ENCODE measurements at regions not wholly inside any gene's neighbourhood (a gene's known extent, or its start where the extent isn't known, plus 50 kb on each side); places are given as distances from the start of the nearest gene placed in this dataset.
"Not testable (repeated sequence)": the region's sequence is repeated elsewhere in the genome, so short reads cannot be mapped to it uniquely, and the experiment has no call there.

DNA sequence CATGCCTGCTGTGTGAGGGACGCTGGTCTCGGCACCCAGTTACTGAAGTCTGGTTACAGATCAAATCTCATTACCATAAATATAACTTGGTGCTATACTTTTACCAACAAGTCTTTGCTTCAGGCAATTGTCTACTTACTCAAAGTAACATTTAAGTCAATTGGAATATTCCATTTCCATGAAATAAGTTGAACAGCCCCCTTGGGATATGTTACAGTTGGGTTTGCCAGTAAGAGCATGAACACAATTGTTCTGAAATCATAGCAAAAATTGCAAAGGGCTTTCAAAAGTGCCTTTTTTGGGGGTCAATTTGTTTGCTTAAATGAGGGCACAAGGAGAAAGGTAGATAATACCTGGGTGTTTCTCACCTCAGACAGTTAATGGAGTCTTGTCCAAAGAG lies 170.9 kb upstream of the EXOC2 start:
- H3K9me3 Mint-ChIP-seq = no peaks in the 10 kb centered on the region
- H3K36me3 Mint-ChIP-seq = no peaks in the 10 kb centered on the region
- Histone ChIP-seq H3K4me3 (ENCODE audit: control insufficient read depth in 1 of 2, extremely low read depth in 1 of 2, low read length in 1 of 2) (no peak overlapping the region), H3K27me3 (replicated peaks in 1 of 2; ENCODE audit: control insufficient read depth in 2 of 2, extremely low read depth in 1 of 2, insufficient read depth in 2 of 2, low read length in 1 of 2) (peaks cover 7 to 34% of the 10 kb centered on the region in 2 experiments), H3K27ac (ENCODE audit: low read length) (no peak overlapping the region), H3K4me1 (ENCODE audit: control insufficient read depth in 1 of 2, extremely low read depth in 1 of 2, insufficient read depth in 2 of 2, low read length in 2 of 2) (no peaks in the 10 kb centered on the region), H3K36me3 (ENCODE audit: control insufficient read depth in 2 of 2, extremely low read depth in 1 of 2, insufficient read depth in 1 of 2, low read length in 1 of 2) (no peaks in the 10 kb centered on the region), H3K9me3 (no peaks in the 10 kb centered on the region)
- CTCF ChIA-PET = no interaction called here
- no CpG with 5 or more reads among the region's 2 CpGs for WGBS (ENCODE audit: insufficient coverage)
- no peak for ATAC-seq (replicated peaks in 1 of 4)
- H3K27ac Mint-ChIP-seq = no peak overlapping the region
- H3K4me3 Mint-ChIP-seq = no peak overlapping the region
- no peak for DNase-seq
- H3K4me1 Mint-ChIP-seq = no peaks in the 10 kb centered on the region
- peaks cover 37 to 38% of the 10 kb centered on the region in 2 donors for H3K27me3 Mint-ChIP-seq
- POLR2A ChIA-PET = no interaction called here

DNA sequence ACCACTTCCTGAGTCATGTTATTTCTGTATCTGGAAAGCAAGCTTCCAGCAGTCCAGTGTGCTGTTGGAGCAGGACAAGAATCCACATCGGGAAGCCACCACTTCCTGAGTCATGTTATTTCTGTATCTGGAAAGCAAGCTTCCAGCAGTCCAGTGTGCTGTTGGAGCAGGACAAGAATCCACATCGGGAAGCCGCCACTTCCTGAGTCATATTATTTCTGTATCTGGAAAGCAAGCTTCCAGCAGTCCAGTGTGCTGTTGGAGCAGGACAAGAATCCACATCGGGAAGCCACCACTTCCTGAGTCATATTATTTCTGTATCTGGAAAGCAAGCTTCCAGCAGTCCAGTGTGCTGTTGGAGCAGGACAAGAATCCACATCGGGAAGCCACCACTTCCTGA lies 170.2 kb upstream of the EXOC2 start:
- H3K4me1 Mint-ChIP-seq; H3K4me3 ChIP-seq (ENCODE audit: control insufficient read depth in 1 of 2, extremely low read depth in 1 of 2, low read length in 1 of 2); H3K36me3 ChIP-seq (ENCODE audit: control insufficient read depth in 2 of 2, extremely low read depth in 1 of 2, insufficient read depth in 1 of 2, low read length in 1 of 2); CTCF ChIA-PET; H3K9me3 ChIP-seq; H3K4me1 ChIP-seq (ENCODE audit: control insufficient read depth in 1 of 2, extremely low read depth in 1 of 2, insufficient read depth in 2 of 2, low read length in 2 of 2); ATAC-seq (replicated peaks in 1 of 4); POLR2A ChIA-PET; H3K27ac Mint-ChIP-seq; H3K9me3 Mint-ChIP-seq; DNase-seq; H3K36me3 Mint-ChIP-seq; H3K4me3 Mint-ChIP-seq; H3K27ac ChIP-seq (ENCODE audit: low read length): not testable (repeated sequence)
- H3K27me3 ChIP-seq (replicated peaks in 1 of 2; ENCODE audit: control insufficient read depth in 2 of 2, extremely low read depth in 1 of 2, insufficient read depth in 2 of 2, low read length in 1 of 2) = peaks cover 7 to 27% of the 10 kb centered on the region in 2 experiments
- H3K27me3 Mint-ChIP-seq = peaks cover 40 to 41% of the 10 kb centered on the region in 2 donors
- 89% methylated on average over 2 of the region's 5 CpGs for WGBS (ENCODE audit: insufficient coverage)

- Mint-ChIP-seq H3K27ac (no peak overlapping the region), H3K4me3 (no peak overlapping the region), H3K27me3 (peaks cover 32 to 34% of the 10 kb centered on the region in 2 donors), H3K9me3 (no peaks in the 10 kb centered on the region), H3K36me3 (no peaks in the 10 kb centered on the region), H3K4me1 (no peaks in the 10 kb centered on the region)
- Histone ChIP-seq H3K4me3 (ENCODE audit: control insufficient read depth in 1 of 2, extremely low read depth in 1 of 2, low read length in 1 of 2) (no peak overlapping the region), H3K36me3 (ENCODE audit: control insufficient read depth in 2 of 2, extremely low read depth in 1 of 2, insufficient read depth in 1 of 2, low read length in 1 of 2) (no peaks in the 10 kb centered on the region), H3K9me3 (no peaks in the 10 kb centered on the region), H3K4me1 (ENCODE audit: control insufficient read depth in 1 of 2, extremely low read depth in 1 of 2, insufficient read depth in 2 of 2, low read length in 2 of 2) (no peaks in the 10 kb centered on the region), H3K27me3 (replicated peaks in 1 of 2; ENCODE audit: control insufficient read depth in 2 of 2, extremely low read depth in 1 of 2, insufficient read depth in 2 of 2, low read length in 1 of 2) (peaks cover 7 to 18% of the 10 kb centered on the region in 2 experiments), H3K27ac (ENCODE audit: low read length) (no peak overlapping the region)
- POLR2A ChIA-PET = no interaction called here
- ATAC-seq (replicated peaks in 1 of 4) = no peak
- WGBS (ENCODE audit: insufficient coverage) = no CpG with 5 or more reads among the region's 4 CpGs
- CTCF ChIA-PET = no interaction called here
- no peak for DNase-seq
These were observed 167.0 kb upstream of the EXOC2 start for GRCh38 chr6:859936-860335.

GRCh38 chr6:854406-855118 lies 161.6 kb upstream of the EXOC2 start:
- no peaks in the 10 kb centered on the region for H3K9me3 ChIP-seq
- CTCF ChIA-PET = no interaction called here
- Mint-ChIP-seq H3K27me3 (peaks cover 14 to 18% of the 10 kb centered on the region in 2 donors), H3K4me3 (no peak overlapping the region), H3K9me3 (peaks cover 0 to 3% (median 2%) of the 10 kb centered on the region in 3 donors), H3K36me3 (no peaks in the 10 kb centered on the region), H3K4me1 (no peaks in the 10 kb centered on the region), H3K27ac (no peak overlapping the region)
- no peaks in the 10 kb centered on the region for H3K36me3 ChIP-seq (ENCODE audit: control insufficient read depth in 2 of 2, extremely low read depth in 1 of 2, insufficient read depth in 1 of 2, low read length in 1 of 2)
- no peak overlapping the region for H3K4me3 ChIP-seq (ENCODE audit: control insufficient read depth in 1 of 2, extremely low read depth in 1 of 2, low read length in 1 of 2)
- H3K27ac ChIP-seq (ENCODE audit: low read length) = no peak overlapping the region
- no peak for ATAC-seq (replicated peaks in 1 of 4)
- H3K4me1 ChIP-seq (ENCODE audit: control insufficient read depth in 1 of 2, extremely low read depth in 1 of 2, insufficient read depth in 2 of 2, low read length in 2 of 2) = no peaks in the 10 kb centered on the region
- peaks cover 0 to 4% of the 10 kb centered on the region in 2 experiments for H3K27me3 ChIP-seq (replicated peaks in 1 of 2; ENCODE audit: control insufficient read depth in 2 of 2, extremely low read depth in 1 of 2, insufficient read depth in 2 of 2, low read length in 1 of 2)
- POLR2A ChIA-PET = no interaction called here
- no peak for DNase-seq
- 88% methylated on average over 2 of the region's 12 CpGs for WGBS (ENCODE audit: insufficient coverage)

GRCh38 chr6:852216-852615 lies 159.3 kb upstream of the EXOC2 start:
- H3K4me1 ChIP-seq (ENCODE audit: control insufficient read depth in 1 of 2, extremely low read depth in 1 of 2, insufficient read depth in 2 of 2, low read length in 2 of 2); H3K9me3 ChIP-seq; H3K4me3 ChIP-seq (ENCODE audit: control insufficient read depth in 1 of 2, extremely low read depth in 1 of 2, low read length in 1 of 2); H3K27ac Mint-ChIP-seq; H3K27ac ChIP-seq (ENCODE audit: low read length); H3K4me3 Mint-ChIP-seq; CTCF ChIA-PET; H3K36me3 Mint-ChIP-seq; H3K36me3 ChIP-seq (ENCODE audit: control insufficient read depth in 2 of 2, extremely low read depth in 1 of 2, insufficient read depth in 1 of 2, low read length in 1 of 2); DNase-seq; POLR2A ChIA-PET; H3K9me3 Mint-ChIP-seq; H3K4me1 Mint-ChIP-seq; H3K27me3 ChIP-seq (replicated peaks in 1 of 2; ENCODE audit: control insufficient read depth in 2 of 2, extremely low read depth in 1 of 2, insufficient read depth in 2 of 2, low read length in 1 of 2); ATAC-seq (replicated peaks in 1 of 4): not testable (repeated sequence)
- peaks cover 8 to 16% of the 10 kb centered on the region in 2 donors for H3K27me3 Mint-ChIP-seq
- 100% methylated on average over 1 of the region's 5 CpGs for WGBS (ENCODE audit: insufficient coverage)

- Mint-ChIP-seq H3K4me3 (no peak overlapping the region), H3K9me3 (peaks cover 2 to 6% (median 3%) of the 10 kb centered on the region in 3 donors), H3K27ac (no peak overlapping the region), H3K4me1 (no peaks in the 10 kb centered on the region), H3K27me3 (peaks cover 8 to 14% of the 10 kb centered on the region in 2 donors), H3K36me3 (no peaks in the 10 kb centered on the region)
- no peak overlapping the region for H3K4me3 ChIP-seq (ENCODE audit: control insufficient read depth in 1 of 2, extremely low read depth in 1 of 2, low read length in 1 of 2)
- H3K27ac ChIP-seq (ENCODE audit: low read length) = no peak overlapping the region
- H3K9me3 ChIP-seq = no peaks in the 10 kb centered on the region
- ATAC-seq (replicated peaks in 1 of 4) = no peak
- no peaks in the 10 kb centered on the region for H3K36me3 ChIP-seq (ENCODE audit: control insufficient read depth in 2 of 2, extremely low read depth in 1 of 2, insufficient read depth in 1 of 2, low read length in 1 of 2)
- ChIA-PET POLR2A (no interaction called here), CTCF (no interaction called here)
- no peaks in the 10 kb centered on the region for H3K4me1 ChIP-seq (ENCODE audit: control insufficient read depth in 1 of 2, extremely low read depth in 1 of 2, insufficient read depth in 2 of 2, low read length in 2 of 2)
- DNase-seq = no peak
- H3K27me3 ChIP-seq (replicated peaks in 1 of 2; ENCODE audit: control insufficient read depth in 2 of 2, extremely low read depth in 1 of 2, insufficient read depth in 2 of 2, low read length in 1 of 2) = peaks cover 0 to 5% of the 10 kb centered on the region in 2 experiments
- 61% methylated on average over 2 of the region's 5 CpGs for WGBS (ENCODE audit: insufficient coverage)
These were observed 156.2 kb upstream of the EXOC2 start for GRCh38 chr6:849075-849506.

GRCh38 chr6:845566-845965 lies 152.6 kb upstream of the EXOC2 start:
- Histone ChIP-seq H3K9me3 (no peaks in the 10 kb centered on the region), H3K36me3 (ENCODE audit: control insufficient read depth in 2 of 2, extremely low read depth in 1 of 2, insufficient read depth in 1 of 2, low read length in 1 of 2) (no peaks in the 10 kb centered on the region), H3K27ac (ENCODE audit: low read length) (no peak overlapping the region), H3K4me3 (ENCODE audit: control insufficient read depth in 1 of 2, extremely low read depth in 1 of 2, low read length in 1 of 2) (no peak overlapping the region), H3K4me1 (ENCODE audit: control insufficient read depth in 1 of 2, extremely low read depth in 1 of 2, insufficient read depth in 2 of 2, low read length in 2 of 2) (no peaks in the 10 kb centered on the region), H3K27me3 (replicated peaks in 1 of 2; ENCODE audit: control insufficient read depth in 2 of 2, extremely low read depth in 1 of 2, insufficient read depth in 2 of 2, low read length in 1 of 2) (peaks cover 0 to 11% of the 10 kb centered on the region in 2 experiments)
- peaks cover 0 to 6% (median 0%) of the 10 kb centered on the region in 3 donors for H3K9me3 Mint-ChIP-seq
- no peak overlapping the region for H3K4me3 Mint-ChIP-seq
- no peaks in the 10 kb centered on the region for H3K4me1 Mint-ChIP-seq
- peaks cover 25 to 27% of the 10 kb centered on the region in 2 donors for H3K27me3 Mint-ChIP-seq
- WGBS (ENCODE audit: insufficient coverage) = 38% methylated on average over 2 of the region's 2 CpGs
- POLR2A ChIA-PET = no interaction called here
- ATAC-seq (replicated peaks in 1 of 4) (no peak), DNase-seq (no peak)
- H3K36me3 Mint-ChIP-seq = no peaks in the 10 kb centered on the region
- CTCF ChIA-PET = no interaction called here
- H3K27ac Mint-ChIP-seq = no peak overlapping the region
